ENCODE measurements at regions not wholly inside any gene's neighbourhood (a gene's known extent, or its start where the extent isn't known, plus 50 kb on each side); places are given as distances from the start of the nearest gene placed in this dataset.

GRCh38 chr1:38129473-38129872, 82.9 kb upstream of the POU3F1 start:
- TF ChIP-seq POLR2A (IDR thresholded peaks at IDR 0.05) (no peak), CTCF (IDR thresholded peaks at IDR 0.05) (no peak), EP300 (IDR thresholded peaks at IDR 0.05) (no peak)
